GM12891 (cell line): ENCODE measurements at regions not wholly inside any gene's neighbourhood (a gene's known extent, or its start where the extent isn't known, plus 50 kb on each side); places are given as distances from the start of the nearest gene placed in this dataset.

Experiments used
- POLR2A ChIP-seq: IDR thresholded peaks from 2 replicates; pipeline ENCODE4 v1.6.1; 2011; ENCODE audit warnings: low read depth, low read length, control low read depth
- POLR2AphosphoS5 ChIP-seq: IDR thresholded peaks from 2 replicates; pipeline ENCODE4 v1.6.1; 2011; ENCODE audit warnings: low read depth, low read length, control low read depth
- TAF1 ChIP-seq: IDR thresholded peaks from 2 replicates; pipeline ENCODE4 v1.6.1; 2011; ENCODE audit warnings: low read depth, low read length, control low read depth

DNA sequence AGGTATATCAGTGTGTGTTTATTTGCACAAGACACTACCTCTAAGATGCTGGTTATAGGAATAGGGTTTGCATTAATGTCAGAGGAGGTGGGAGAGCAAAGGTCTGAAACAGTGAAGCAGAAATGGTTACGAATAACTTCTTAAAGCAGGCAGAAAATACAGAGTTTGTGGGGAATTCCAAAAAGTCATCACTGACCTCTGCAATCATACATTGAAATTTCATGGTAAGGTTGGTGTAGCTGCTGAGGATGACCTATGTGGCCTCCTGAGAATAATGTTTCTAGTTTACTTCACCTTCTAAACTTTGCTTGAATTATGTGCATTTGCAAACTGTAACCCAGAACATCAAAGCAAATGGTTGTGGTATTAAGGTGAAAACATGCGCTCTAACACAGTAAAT, 280.1 kb downstream of the PCDH20 start:
- TF ChIP-seq POLR2A: no peak
- TF ChIP-seq POLR2AphosphoS5: no peak
- TF ChIP-seq TAF1: no peak
